GM19238 (cell line): ENCODE measurements at regions not wholly inside any gene's neighbourhood (a gene's known extent, or its start where the extent isn't known, plus 50 kb on each side); places are given as distances from the start of the nearest gene placed in this dataset.

Source experiments
- DNase-seq: peaks from one replicate; pipeline ENCODE4 v3.0.0; 2011; ENCODE audit warnings: low spot score; ENCODE audit not compliant: insufficient read length

DNA sequence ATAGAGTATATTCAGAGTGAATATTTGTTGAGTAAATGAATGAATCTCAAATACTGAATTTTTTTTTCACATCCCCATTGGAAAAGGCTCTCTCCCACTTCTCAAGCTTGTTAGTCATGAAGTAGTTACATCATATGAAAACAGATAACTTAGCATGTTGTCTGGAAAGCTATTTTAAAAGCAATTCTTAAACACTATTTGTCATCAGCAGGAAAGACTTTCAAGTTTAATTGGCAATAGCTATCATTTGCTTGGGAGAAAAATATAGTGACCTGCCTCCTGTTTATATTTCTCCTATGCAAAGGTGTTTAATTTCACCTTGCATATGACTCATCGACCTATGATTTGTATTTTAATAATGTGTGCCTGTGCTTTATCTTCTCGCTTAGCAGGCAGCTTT, 499.8 kb upstream of the GRIA1 start:
- no peak for DNase-seq

DNA sequence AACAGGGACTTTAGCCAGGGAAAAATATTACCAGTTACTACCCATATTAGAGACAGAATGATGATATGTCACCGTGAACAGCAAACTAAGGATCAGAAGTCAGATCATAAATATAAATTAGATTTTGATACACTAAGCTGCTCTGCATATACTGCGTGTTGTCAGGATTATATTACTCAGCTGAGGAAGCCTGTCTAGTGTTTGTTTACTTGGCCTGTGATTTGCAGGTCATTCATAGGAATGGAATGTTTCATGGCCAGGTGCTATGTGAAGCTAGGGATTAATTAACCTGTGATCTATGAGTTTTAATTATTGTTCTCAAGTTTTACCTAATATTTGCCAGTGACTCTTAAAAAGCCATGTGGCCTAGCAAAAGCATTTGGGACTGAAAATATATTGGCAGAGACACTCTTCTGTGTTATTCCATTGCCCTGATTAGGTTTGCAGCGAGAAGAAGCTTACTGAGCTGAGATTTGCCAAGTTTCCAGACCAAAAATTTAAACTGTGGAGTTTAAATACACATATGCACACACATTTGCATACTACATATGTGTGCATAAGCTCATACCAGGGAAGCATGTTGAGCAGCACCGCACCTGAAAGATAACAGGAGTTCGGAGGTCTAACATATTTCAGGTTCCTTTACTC, 496.3 kb upstream of the GRIA1 start:
- no peak for DNase-seq

- no peak for DNase-seq
Measured at GRCh38 chr5:152995214-152995725, 495.2 kb upstream of the GRIA1 start.

GRCh38 chr5:153005711-153006110, 484.8 kb upstream of the GRIA1 start:
- no peak for DNase-seq

DNA sequence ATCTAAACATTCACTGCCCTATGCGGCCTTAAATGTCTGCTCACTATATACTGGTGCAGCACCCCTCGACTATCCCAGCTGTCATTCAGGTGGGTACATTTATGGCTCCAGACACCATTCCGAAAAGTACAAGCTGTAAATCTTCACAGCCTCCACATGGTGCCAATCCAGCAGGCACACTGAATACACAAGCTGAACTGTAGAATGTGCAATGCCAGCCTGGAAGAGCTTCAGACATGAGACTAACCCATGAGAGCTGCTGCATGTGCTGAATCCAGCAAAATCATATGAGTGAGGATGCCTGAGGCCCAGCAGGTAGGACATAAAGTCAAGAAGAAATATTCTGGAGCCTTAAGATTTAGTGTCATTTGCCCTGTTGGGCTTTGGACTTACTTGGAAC, 483.8 kb upstream of the GRIA1 start:
- DNase-seq, result no peak

GRCh38 chr5:153014194-153014593, 476.3 kb upstream of the GRIA1 start:
- no peak for DNase-seq

GRCh38 chr5:153018121-153018520, 472.3 kb upstream of the GRIA1 start:
- DNase-seq, result no peak

DNA sequence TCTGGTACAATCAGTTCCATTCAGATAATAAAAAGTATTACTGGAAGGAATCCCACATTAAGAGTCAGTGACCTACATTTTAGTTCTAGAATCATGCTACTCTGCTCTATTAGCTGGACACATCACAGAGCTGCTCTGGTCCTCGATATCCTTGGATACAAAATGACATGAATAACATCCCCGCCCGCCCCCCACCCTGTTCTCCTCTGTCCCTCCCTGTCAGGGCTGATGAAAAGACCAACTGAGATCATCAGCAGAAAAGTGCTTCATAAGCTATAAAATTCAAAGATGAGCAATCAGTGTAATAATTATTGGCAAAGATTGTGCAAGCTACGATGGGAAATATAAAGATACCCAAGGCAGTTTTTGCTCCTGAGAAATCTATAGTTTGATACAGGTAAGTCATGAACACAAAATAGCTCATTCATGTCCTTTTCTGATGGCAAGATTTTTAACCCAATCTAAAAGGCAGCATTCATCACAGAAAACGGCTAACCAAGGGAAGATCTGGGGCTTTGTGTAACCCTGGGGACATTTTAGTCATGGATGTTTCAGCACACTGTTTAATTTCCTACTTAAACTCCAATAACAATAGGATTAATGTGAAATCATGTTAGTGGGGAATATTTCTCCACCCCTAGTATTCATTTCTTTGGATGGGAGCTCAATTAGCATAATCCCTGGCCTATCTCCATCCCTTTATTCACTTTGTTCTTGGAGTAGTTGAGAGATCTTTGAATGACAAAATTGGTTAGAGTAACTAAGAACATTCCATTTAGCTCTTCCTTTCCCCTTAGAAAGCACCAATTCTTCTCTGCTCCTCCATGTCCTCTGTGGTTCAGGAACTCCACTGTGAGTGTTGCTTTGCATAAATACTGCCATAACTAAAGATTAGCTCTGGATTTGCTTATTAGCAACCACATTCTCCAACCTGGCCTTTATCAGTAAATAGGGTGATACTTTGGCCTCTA, 459.4 kb upstream of the GRIA1 start:
- DNase-seq, result no peak

DNA sequence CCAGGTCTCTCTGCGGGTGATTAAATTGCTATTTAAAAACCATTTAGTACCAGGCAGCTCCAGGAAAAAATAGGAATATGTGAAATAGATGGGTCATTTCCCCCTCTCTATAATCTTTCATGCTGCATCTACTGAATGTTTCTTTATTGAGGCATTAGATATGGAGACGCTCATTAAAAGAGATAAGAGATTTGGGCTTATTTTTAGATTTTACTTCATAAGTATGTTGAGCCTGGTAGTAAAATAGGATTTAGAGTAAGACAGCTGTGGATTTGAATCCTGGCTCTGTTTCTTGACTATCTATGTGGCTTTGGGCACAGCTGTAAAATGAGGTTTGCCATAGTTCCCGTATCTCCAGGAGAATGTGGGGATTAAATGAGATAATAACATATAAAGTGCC, 451.0 kb upstream of the GRIA1 start:
- DNase-seq, result no peak

DNA sequence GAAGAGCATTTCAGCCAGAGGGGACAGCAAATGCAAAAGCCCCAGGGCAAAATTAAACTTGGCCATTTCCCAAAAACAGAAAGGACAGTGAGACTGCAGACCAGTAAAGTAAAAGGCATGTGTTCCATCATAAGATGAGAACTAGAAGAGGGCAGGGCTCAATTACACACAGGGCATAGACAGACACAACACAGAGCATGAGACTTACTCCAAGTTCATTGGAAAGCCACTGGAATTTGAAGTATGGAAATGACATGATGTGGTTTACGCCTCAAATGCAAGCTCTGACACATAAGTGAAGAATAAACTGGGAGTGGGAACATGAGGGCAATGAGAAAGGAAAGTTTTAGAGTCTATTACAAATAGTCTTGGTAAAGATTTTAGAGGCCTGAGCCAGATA, 446.6 kb upstream of the GRIA1 start:
- no peak for DNase-seq

DNA sequence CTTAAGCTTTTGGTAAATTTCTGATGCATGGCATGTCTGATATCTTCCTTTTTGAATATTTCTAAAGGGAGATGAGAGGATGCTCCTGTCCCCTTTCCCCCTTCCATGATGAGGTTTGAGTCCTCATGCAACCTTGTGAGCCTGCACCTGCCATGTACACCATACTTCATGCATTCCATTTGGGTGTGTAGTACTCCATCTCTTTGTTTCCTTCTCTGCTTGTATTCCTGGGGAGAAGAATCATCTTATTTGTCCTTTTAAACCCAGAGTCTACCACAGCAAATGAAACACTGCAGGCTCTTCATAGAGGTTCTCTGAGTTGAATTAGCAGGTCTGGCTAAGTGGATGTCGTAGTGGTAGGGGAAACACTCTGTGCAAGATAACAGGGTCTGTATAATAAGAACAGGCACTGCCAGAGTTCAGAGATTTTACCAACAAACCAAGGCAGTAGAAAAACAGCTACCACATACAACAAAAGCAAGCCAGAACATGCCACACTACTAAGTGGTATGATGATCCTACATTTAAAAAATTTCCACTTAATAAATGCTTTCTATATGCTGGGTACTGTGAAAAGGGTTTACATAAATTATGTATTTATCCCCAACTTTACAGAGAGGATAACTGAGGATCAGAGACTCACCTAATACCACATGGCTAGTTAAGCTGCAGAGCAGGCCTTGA, 439.8 kb upstream of the GRIA1 start:
- no peak for DNase-seq

DNA sequence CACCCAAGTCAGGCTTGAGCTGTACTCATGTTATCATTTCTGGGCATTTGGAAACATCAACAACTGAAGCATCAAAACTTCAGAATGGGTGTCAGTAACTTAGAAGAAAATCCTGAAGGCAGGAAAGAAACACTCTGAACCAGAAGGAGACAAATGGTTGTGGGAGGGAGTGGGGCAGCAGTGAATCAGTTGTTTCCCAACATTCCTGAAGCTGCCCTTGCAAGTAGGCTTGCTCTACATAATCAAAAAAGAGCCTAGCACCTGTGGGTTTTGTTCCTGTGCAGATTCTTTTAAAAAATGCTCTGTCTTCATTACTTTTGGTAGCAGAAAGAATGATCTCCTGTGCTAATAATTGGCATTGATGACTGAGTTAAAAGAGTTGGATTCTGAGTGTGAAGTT, 424.2 kb upstream of the GRIA1 start:
- DNase-seq, result no peak

DNA sequence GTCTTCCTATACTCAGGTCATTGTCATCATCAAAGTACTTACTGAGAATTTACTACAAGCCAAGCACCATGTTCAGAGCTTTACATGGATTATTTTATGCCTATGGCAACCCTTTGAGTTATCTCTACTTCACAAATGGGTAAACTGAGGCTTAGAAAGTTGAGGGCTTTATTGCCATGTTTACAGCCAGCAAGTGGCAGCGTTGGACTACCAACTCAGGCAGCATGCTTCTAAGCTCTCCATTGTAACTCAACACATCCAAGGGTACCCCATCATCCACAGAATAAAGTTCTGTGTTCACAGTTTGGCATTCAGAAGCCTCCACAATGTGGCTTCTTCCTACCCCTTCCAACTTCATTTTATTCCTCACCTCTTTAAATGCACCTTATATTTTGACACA, 422.6 kb upstream of the GRIA1 start:
- no peak for DNase-seq

DNA sequence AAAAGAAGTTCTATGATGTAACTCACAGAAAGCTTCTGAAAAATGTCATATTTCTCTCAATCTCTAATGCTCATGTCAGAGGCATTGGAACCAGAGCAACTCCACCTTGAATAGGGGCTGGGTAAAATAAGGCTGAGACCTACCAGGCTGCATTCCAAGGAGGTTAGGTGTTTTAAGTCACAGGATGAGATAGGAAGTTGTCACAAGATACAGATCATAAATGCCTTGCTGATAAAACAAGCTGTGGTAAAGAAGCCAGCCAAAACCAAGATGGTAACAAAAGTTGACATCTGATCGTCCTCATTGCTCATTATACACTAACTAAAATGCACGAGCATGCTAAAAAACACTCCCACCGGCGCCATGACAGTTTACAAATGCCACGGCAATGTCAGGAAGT, 411.1 kb upstream of the GRIA1 start:
- no peak for DNase-seq

- DNase-seq, result no peak
Measured at GRCh38 chr5:153080940-153081339, 409.5 kb upstream of the GRIA1 start.

DNA sequence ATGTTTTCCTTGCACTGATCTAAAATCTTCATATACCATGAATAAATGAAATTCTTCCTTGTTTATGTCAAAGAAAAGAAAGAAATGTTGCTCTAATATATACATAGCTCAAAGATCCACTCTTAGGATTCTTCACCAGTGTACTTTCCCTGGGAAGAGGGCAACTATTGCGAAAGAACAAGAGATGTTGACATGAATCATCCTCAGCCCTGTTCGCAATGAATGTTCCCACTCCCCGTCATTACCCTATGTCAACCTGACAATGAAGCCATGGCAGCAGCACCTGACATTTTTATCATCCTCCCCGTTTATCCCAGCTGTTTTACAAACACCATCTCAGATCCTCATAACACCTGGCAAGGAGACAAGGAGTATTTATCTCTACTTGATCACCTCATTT, 409.1 kb upstream of the GRIA1 start:
- no peak for DNase-seq

GRCh38 chr5:153084511-153084910, 406.0 kb upstream of the GRIA1 start:
- DNase-seq, result no peak

GRCh38 chr5:153086486-153086885, 404.0 kb upstream of the GRIA1 start:
- no peak for DNase-seq

DNA sequence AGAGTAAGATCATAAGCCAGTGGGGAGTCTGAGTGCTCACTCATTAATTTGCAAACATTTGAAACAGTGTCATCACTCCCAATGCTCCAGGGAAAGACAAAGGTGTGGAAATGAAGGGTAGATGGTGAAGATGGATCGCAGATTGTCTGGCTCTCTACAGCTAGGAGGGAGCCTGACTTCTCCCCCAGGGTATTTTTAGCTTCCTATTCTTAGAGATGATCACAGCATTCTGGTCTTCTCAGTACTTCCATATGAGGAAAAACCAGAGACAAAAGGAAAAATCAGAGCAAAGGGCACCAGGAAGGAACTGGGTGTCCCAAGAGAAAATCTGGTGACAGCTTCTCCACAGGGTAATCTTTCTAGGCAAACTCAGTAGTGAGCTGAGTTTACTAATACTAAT, 401.9 kb upstream of the GRIA1 start:
- no peak for DNase-seq

- DNase-seq, result no peak
Measured at GRCh38 chr5:153094333-153094732, 396.1 kb upstream of the GRIA1 start.

- DNase-seq, result no peak
Measured at GRCh38 chr5:153096381-153096780, 394.1 kb upstream of the GRIA1 start.

GRCh38 chr5:153099328-153099727, 391.1 kb upstream of the GRIA1 start:
- no peak for DNase-seq
